Parathyroid adenoma (tissue), 2 donors: ENCODE measurements at regions not wholly inside any gene's neighbourhood (a gene's known extent, or its start where the extent isn't known, plus 50 kb on each side); places are given as distances from the start of the nearest gene placed in this dataset.

ENCODE experiments used
- H2AFZ ChIP-seq: fragments of 300-600 bp; sonication (generic); one replicate; pipeline ENCODE4 v1.7.0; 2017; ENCODE audit warnings: antibody characterized with exemption, mild to moderate bottlenecking
- H3K27ac ChIP-seq: fragments of 300-600 bp; sonication (generic); one replicate; pipeline ENCODE4 v1.7.0; 2017
- H3K27me3 ChIP-seq: fragments of 300-600 bp; sonication (generic); one replicate; pipeline ENCODE4 v1.7.0; 2017; ENCODE audit warnings: low read length; ENCODE audit not compliant: control insufficient read depth, insufficient read depth
- H3K36me3 ChIP-seq: fragments of 300-600 bp; sonication (generic); one replicate; pipeline ENCODE4 v1.7.0; 2017; ENCODE audit warnings: low read length; ENCODE audit not compliant: control insufficient read depth, insufficient read depth
- H3K4me1 ChIP-seq: fragments of 300-600 bp; sonication (generic); one replicate; pipeline ENCODE4 v1.7.0; 2017; ENCODE audit warnings: control low read depth
- H3K4me2 ChIP-seq: fragments of 300-600 bp; sonication (generic); one replicate; pipeline ENCODE4 v1.7.0; 2017; ENCODE audit warnings: low read length
- H3K4me3 ChIP-seq: fragments of 300-600 bp; sonication (generic); one replicate; pipeline ENCODE4 v1.7.0; 2017; ENCODE audit warnings: low read depth, low read length
- H3K79me2 ChIP-seq: fragments of 300-600 bp; sonication (generic); one replicate; pipeline ENCODE4 v1.7.0; 2017; ENCODE audit warnings: control low read depth
- H3K9ac ChIP-seq: fragments of 300-600 bp; sonication (generic); one replicate; pipeline ENCODE4 v1.7.0; 2017; ENCODE audit warnings: mild to moderate bottlenecking
- H3K9me3 ChIP-seq: fragments of 300-600 bp; sonication (generic); one replicate; pipeline ENCODE4 v1.7.0; 2017; ENCODE audit warnings: low read length; ENCODE audit not compliant: control insufficient read depth
- TF ChIP-seq, protein P1 (sequence below): fragments of 300-600 bp; sonication (generic); IDR thresholded peaks from one replicate; pipeline ENCODE4 v1.7.0; 2017; ENCODE audit warnings: antibody characterized with exemption, mild to moderate bottlenecking
- donor health status: primary hyperparathyroidism.

DNA sequence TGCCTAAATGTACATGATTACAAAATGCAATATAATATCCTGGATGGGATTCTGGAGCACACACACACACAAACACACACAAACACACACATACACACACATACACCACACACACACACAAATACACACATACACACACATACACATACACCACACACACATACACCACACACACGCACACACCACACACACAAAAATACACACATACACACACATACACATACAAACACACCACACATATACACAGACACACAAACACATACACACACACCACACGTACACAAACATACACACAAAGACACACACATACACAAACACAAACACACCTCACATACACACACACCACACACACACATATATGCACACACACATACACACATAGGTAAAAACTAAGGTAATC lies 134.6 kb upstream of the SYNDIG1 start:
- Histone ChIP-seq H3K79me2 (no peaks in the 10 kb centered on the region), H3K4me1 (no peaks in the 10 kb centered on the region), H3K4me2 (no peak overlapping the region), H3K4me3 (no peak overlapping the region), H3K27me3 (no peaks in the 10 kb centered on the region), H3K27ac (no peak overlapping the region), H3K36me3 (no peaks in the 10 kb centered on the region), H3K9ac (no peak overlapping the region), H3K9me3 (no peaks in the 10 kb centered on the region), H2AFZ (no peak overlapping the region)
- TF ChIP-seq, protein P1, sequence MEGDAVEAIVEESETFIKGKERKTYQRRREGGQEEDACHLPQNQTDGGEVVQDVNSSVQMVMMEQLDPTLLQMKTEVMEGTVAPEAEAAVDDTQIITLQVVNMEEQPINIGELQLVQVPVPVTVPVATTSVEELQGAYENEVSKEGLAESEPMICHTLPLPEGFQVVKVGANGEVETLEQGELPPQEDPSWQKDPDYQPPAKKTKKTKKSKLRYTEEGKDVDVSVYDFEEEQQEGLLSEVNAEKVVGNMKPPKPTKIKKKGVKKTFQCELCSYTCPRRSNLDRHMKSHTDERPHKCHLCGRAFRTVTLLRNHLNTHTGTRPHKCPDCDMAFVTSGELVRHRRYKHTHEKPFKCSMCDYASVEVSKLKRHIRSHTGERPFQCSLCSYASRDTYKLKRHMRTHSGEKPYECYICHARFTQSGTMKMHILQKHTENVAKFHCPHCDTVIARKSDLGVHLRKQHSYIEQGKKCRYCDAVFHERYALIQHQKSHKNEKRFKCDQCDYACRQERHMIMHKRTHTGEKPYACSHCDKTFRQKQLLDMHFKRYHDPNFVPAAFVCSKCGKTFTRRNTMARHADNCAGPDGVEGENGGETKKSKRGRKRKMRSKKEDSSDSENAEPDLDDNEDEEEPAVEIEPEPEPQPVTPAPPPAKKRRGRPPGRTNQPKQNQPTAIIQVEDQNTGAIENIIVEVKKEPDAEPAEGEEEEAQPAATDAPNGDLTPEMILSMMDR: no peak

DNA sequence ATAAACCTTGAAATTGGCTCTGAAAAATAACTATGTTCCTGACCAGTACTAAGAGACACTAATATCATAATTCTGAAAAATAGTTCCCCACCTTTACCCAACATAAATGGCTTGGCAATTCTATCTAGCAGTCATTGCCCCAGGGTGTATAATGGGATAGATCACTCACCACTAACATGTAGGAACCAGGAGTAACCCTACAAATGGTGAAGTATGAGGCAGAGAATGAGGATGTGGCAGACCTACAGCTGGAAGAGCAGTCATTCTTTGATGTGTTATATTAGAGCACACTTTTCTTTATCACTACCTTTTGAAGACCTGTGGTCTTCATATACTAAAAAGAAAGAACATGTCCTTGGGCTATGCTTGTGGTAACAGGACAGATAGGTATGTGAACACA lies 136.5 kb upstream of the SYNDIG1 start:
- Histone ChIP-seq H3K27ac (no peak overlapping the region), H3K79me2 (no peaks in the 10 kb centered on the region), H3K9ac (no peak overlapping the region), H3K27me3 (no peaks in the 10 kb centered on the region), H3K4me1 (no peaks in the 10 kb centered on the region), H3K36me3 (no peaks in the 10 kb centered on the region), H3K4me3 (no peak overlapping the region), H2AFZ (no peak overlapping the region), H3K4me2 (no peak overlapping the region), H3K9me3 (no peaks in the 10 kb centered on the region)
- TF ChIP-seq, protein P1: no peak

DNA sequence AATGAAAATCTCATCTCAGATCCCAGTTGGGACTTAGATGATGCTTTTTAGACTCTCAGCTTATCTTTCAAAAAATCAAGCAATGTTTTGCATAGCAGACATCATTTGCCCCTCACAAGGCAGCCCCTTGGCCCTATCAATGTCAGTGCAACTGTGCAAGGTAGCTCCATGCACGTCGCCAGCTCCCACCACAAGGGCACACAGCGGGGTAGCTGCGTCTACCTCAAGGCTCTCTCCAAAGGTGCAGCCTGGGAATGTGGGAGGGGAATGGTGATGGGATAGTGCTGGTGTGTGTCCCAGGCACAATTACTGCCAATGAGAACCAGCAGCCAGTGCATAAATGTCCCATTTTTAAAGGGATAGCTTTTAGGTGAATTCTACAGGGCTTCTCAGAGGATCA lies 137.5 kb upstream of the SYNDIG1 start:
- H3K4me2 ChIP-seq: no peak overlapping the region
- H3K27ac ChIP-seq: no peak overlapping the region
- TF ChIP-seq, protein P1: no peak
- no peak overlapping the region for H2AFZ ChIP-seq
- H3K27me3 ChIP-seq: no peaks in the 10 kb centered on the region
- H3K36me3 ChIP-seq: no peaks in the 10 kb centered on the region
- H3K9me3 ChIP-seq: no peaks in the 10 kb centered on the region
- no peak overlapping the region for H3K9ac ChIP-seq
- no peak overlapping the region for H3K4me3 ChIP-seq
- H3K4me1 ChIP-seq: no peaks in the 10 kb centered on the region
- no peaks in the 10 kb centered on the region for H3K79me2 ChIP-seq

DNA sequence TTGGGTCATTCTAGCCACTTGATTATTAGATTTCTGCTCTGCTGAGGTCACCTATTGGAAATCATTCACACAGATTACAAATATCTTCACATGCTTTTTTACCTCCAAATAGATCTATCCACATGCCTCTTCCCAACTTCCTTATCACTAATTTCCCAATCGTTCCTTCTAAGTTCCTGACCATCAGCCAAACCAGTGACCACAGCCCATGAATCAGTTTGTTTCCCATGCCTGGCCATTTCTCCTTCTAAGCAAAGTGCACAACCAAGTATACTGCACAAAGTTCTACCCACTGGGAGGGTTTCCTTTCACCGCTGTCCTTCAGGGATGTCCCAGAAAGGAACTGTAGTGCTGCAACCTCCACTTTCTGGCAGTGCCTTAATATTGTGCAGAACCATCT lies 140.5 kb upstream of the SYNDIG1 start:
- H3K4me1 ChIP-seq: no peaks in the 10 kb centered on the region
- no peaks in the 10 kb centered on the region for H3K79me2 ChIP-seq
- TF ChIP-seq, protein P1: no peak
- no peak overlapping the region for H3K27ac ChIP-seq
- no peaks in the 10 kb centered on the region for H3K27me3 ChIP-seq
- H3K4me2 ChIP-seq: no peak overlapping the region
- no peak overlapping the region for H2AFZ ChIP-seq
- no peaks in the 10 kb centered on the region for H3K9me3 ChIP-seq
- no peak overlapping the region for H3K4me3 ChIP-seq
- H3K36me3 ChIP-seq: no peaks in the 10 kb centered on the region
- H3K9ac ChIP-seq: no peak overlapping the region

DNA sequence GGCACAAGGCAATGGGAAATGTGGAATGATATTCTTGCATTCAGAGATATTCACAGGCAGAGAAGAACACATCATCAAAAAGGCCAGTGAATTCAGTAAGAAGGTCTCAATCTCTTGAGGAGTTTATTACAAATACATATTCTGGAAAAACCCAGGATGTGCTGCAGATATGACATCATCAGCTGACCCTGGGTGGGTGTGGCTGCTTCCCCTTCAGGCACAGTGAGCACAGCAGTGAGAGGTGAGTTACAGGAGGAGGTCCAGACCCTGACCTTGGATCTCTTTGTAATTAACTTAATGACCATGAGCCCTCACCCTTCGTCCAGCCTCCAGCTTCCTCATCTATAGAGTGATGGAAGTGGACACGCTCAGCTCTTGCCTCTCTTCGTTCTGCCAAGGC lies 147.5 kb upstream of the SYNDIG1 start:
- Histone ChIP-seq H3K36me3 (no peaks in the 10 kb centered on the region), H3K4me2 (no peak overlapping the region), H3K4me3 (no peak overlapping the region), H3K4me1 (no peaks in the 10 kb centered on the region), H3K27ac (no peak overlapping the region), H3K27me3 (no peaks in the 10 kb centered on the region), H3K79me2 (no peaks in the 10 kb centered on the region), H3K9me3 (no peaks in the 10 kb centered on the region), H3K9ac (no peak overlapping the region), H2AFZ (no peak overlapping the region)
- TF ChIP-seq, protein P1: no peak
